ENCODE measurements at regions not wholly inside any gene's neighbourhood (a gene's known extent, or its start where the extent isn't known, plus 50 kb on each side); places are given as distances from the start of the nearest gene placed in this dataset.
A peak's percentile ranks its signal among the peaks of the same experiment; 100 is the strongest.
"Not testable (repeated sequence)": the region's sequence is repeated elsewhere in the genome, so short reads cannot be mapped to it uniquely, and the experiment has no call there.

- POLR2A ChIA-PET: interaction anchor here (0.5 kb wide), 1 partner anchor 391 kb away, joined by 4 read pairs; no protein-coding TSS in a partner anchor
- CTCF ChIA-PET: no interaction called here
Observed at GRCh38 chr5:162607879-162608278, 540.3 kb downstream of the GABRG2 start.

DNA sequence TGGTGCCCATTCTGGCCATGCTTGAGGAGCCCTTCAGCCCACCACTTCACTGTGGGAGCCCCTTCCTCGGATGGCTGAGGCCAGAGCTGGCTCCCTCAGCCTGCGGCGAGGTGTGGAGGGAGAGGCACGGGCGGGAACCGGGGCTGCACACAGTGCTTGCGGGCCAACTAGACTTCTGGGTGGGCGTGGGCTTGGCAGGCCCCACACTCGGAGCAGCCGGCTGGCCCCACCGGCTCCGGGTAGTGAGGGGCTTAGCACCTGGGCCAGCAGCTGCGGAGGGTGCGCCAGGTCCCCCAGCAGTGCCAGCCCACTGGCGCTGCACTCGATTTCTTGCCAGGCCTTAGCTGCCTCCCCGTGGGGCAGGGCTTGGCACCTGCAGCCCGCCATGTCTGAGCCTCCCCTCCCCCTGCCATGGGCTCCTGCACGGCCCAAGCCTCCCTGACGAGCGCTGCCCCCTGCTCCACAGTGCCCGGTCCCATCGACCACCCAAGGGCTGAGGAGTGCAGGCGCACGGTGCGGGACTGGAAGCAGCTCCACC, 554.2 kb downstream of the GABRG2 start:
- in situ Hi-C loops (cut with HindIII; ENCODE audit: low pct_unique_long_range_greater_than_20kb, low sequenced_read_pairs); H3K4me1 ChIP-seq (ENCODE audit: control insufficient read depth, insufficient read depth, low read length); BruUV-seq (replicated peaks); H3K27ac ChIP-seq (ENCODE audit: low read length); H3K36me3 ChIP-seq (ENCODE audit: control insufficient read depth, insufficient read depth, low read length); H3K27me3 ChIP-seq (ENCODE audit: control insufficient read depth, insufficient read depth, low read length); ATAC-seq; H3K9me3 ChIP-seq (ENCODE audit: control insufficient read depth, insufficient read depth, low read depth, low read length); intact Hi-C loops (cut with micrococcal nuclease; ENCODE audit: unreplicated experiment); DNase-seq (ENCODE audit: low read depth, low spot score); POLR2A ChIA-PET; CTCF ChIA-PET; H3K4me3 ChIP-seq (ENCODE audit: low read depth in 2 of 2, low read length in 2 of 2): not testable (repeated sequence)

More at GRCh38 chr5:162607879-162608278, 540.3 kb downstream of the GABRG2 start:
- DNase-seq (ENCODE audit: low read depth, low spot score) (no peak), ATAC-seq (no peak)
- Histone ChIP-seq H3K36me3 (ENCODE audit: control insufficient read depth, insufficient read depth, low read length) (no peaks in the 10 kb centered on the region), H3K4me3 (ENCODE audit: low read depth in 2 of 2, low read length in 2 of 2) (no peak overlapping the region), H3K27me3 (ENCODE audit: control insufficient read depth, insufficient read depth, low read length) (no peaks in the 10 kb centered on the region), H3K4me1 (ENCODE audit: control insufficient read depth, insufficient read depth, low read length) (no peaks in the 10 kb centered on the region), H3K9me3 (ENCODE audit: control insufficient read depth, insufficient read depth, low read depth, low read length) (no peaks in the 10 kb centered on the region), H3K27ac (ENCODE audit: low read length) (no peak overlapping the region)
- TF ChIP-seq TCF7L2 (IDR thresholded peaks at IDR 0.05; ENCODE audit: low read depth, low read length) (no peak), CTCF (IDR thresholded peaks at IDR 0.05) (peak; percentile 37; the same call in 1 of the 2 replicates)
- intact Hi-C loops (cut with micrococcal nuclease; ENCODE audit: unreplicated experiment) (no loop called here), in situ Hi-C loops (cut with HindIII; ENCODE audit: low pct_unique_long_range_greater_than_20kb, low sequenced_read_pairs) (no loop called here)
- no TSS peak for BruUV-seq (replicated peaks)

- H3K27me3 ChIP-seq (ENCODE audit: control insufficient read depth, insufficient read depth, low read length): no peaks in the 10 kb centered on the region
- CTCF ChIA-PET: no interaction called here
- DNase-seq (ENCODE audit: low read depth, low spot score): no peak
- no peaks in the 10 kb centered on the region for H3K4me1 ChIP-seq (ENCODE audit: control insufficient read depth, insufficient read depth, low read length)
- H3K27ac ChIP-seq (ENCODE audit: low read length): no peak overlapping the region
- H3K36me3 ChIP-seq (ENCODE audit: control insufficient read depth, insufficient read depth, low read length): no peaks in the 10 kb centered on the region
- intact Hi-C loops (cut with micrococcal nuclease; ENCODE audit: unreplicated experiment) (no loop called here), in situ Hi-C loops (cut with HindIII; ENCODE audit: low pct_unique_long_range_greater_than_20kb, low sequenced_read_pairs) (no loop called here)
- no peaks in the 10 kb centered on the region for H3K9me3 ChIP-seq (ENCODE audit: control insufficient read depth, insufficient read depth, low read depth, low read length)
- TF ChIP-seq POLR2AphosphoS5 (IDR thresholded peaks at IDR 0.05; ENCODE audit: low read depth, low read length): no peak
- TF ChIP-seq CTCF (IDR thresholded peaks at IDR 0.05): no peak
- TF ChIP-seq SIN3A (IDR thresholded peaks at IDR 0.05; ENCODE audit: borderline replicate concordance, insufficient read depth, low read depth, low read length): no peak
- TF ChIP-seq TCF7L2 (IDR thresholded peaks at IDR 0.05; ENCODE audit: low read depth, low read length): no peak
- no peak for TF ChIP-seq REST (IDR thresholded peaks at IDR 0.05; ENCODE audit: insufficient read depth in 1 of 2, low read depth in 2 of 2, low read length in 1 of 2)
- POLR2A ChIA-PET: no interaction called here
- H3K4me3 ChIP-seq (ENCODE audit: low read depth in 2 of 2, low read length in 2 of 2): no peak overlapping the region
- no peak for ATAC-seq
- no TSS peak for BruUV-seq (replicated peaks)
Observed at GRCh38 chr5:162624110-162624509, 556.5 kb downstream of the GABRG2 start.

Data from Panc1 (cell line).